VCaP (cell line): ENCODE measurements at regions not wholly inside any gene's neighbourhood (a gene's known extent, or its start where the extent isn't known, plus 50 kb on each side); places are given as distances from the start of the nearest gene placed in this dataset.

Experiments
- H3K27ac ChIP-seq: fragments of 450-650 bp; 2 replicates; pipeline ENCODE4 v1.5.1; 2017
- TF ChIP-seq, protein P1 (sequence below): fragments of 450-650 bp; conservative IDR thresholded peaks from 2 replicates; pipeline ENCODE4 v1.5.1; 2017; ENCODE audit warnings: mild to moderate bottlenecking, moderate library complexity

DNA sequence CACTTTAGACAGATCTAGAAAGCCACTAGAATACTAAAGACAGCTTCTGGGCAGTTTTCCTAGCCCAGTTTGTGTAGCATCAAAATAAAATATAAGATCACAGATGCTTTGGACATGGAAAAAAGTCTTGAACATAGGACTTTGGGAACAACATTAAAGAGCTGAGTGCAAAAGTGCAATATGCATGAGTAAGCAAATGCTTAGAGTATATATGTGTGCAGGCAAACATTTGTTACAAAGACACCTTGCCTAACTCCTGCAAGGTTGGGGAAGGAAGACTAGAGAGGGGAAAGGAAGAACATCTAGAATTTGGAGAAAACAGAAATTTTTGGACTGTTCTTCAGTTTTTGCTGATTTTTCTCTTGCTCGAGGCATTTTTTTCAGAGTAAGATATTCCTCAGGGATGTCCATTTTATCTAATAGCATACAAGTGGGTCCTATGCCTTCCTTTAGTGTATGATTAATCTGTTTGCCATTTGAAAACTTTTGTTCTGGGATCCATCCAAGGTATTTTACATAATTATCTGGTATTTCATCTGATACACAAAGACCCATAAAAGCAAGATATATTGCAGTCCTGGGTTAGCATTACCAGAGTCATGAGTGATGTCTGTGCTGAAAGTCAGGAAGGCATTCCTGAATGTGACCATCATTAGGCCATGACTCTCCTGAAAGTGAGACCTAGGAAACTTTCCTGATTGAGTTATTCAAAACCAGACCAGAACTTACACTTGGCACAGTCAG is 142.0 kb upstream of the RGMB start:
- no peak overlapping the region for H3K27ac ChIP-seq
- TF ChIP-seq, protein P1, sequence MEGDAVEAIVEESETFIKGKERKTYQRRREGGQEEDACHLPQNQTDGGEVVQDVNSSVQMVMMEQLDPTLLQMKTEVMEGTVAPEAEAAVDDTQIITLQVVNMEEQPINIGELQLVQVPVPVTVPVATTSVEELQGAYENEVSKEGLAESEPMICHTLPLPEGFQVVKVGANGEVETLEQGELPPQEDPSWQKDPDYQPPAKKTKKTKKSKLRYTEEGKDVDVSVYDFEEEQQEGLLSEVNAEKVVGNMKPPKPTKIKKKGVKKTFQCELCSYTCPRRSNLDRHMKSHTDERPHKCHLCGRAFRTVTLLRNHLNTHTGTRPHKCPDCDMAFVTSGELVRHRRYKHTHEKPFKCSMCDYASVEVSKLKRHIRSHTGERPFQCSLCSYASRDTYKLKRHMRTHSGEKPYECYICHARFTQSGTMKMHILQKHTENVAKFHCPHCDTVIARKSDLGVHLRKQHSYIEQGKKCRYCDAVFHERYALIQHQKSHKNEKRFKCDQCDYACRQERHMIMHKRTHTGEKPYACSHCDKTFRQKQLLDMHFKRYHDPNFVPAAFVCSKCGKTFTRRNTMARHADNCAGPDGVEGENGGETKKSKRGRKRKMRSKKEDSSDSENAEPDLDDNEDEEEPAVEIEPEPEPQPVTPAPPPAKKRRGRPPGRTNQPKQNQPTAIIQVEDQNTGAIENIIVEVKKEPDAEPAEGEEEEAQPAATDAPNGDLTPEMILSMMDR = no peak

DNA sequence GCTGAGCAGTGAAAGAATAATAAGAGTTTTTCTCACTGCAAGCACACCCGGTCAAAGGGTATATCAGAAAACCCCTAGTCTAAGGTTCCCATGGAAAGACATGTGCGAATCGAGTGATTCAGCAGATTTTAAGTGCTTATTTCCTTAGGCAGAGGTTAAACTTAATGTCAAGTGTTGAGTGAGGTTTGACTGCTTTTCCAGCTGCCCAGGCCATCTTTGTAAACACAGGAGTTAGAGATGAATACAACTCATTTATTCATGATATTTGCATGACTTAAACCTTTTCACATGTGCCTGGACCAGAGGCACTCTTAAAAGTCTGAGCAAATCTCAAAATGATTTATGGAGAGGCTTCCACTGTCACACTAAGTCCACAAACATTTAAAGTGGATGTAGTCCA is 137.8 kb upstream of the RGMB start:
- H3K27ac ChIP-seq = no peak overlapping the region

DNA sequence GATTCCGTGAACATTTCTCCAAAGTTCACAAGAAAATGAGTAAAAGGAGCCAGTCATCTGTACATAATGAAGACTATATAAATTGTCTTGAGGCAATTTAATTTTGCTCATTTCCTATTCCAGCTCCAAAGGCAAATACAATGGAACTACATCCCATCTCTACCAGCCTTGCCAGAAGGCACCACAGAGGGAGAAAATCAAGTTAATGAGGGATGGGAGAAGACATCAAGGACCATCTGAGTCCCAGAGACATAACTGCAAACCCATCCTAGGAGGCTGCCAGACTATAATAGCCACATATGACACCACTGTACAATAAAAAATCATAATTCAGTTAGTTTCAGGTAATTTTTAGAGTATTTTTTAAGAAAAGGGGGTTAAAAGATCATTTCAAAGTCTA is 136.3 kb upstream of the RGMB start:
- no peak overlapping the region for H3K27ac ChIP-seq
- TF ChIP-seq, protein P1 = no peak

More for the DNA sequence above, 137.8 kb upstream of the RGMB start:
- TF ChIP-seq, protein P1 = no peak

DNA sequence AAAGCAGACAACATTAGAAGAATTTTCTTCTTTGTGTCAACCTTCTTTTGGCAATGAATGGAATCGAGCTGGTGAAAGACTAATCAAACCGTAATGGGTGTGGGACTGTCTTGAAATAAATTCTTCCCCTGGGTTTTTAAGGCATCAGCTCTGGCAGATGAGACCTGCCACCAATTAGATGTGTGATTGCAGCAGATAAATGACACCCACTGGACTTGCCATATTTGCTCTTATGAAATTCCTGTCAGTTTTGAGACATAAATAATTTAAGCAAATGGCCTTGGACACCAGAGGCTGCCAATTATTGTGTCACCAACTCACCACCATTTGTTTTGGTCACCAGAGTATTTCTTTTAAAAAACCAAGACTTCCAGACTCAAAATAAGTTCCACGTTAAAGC is 135.9 kb upstream of the RGMB start:
- TF ChIP-seq, protein P1 = no peak
- no peak overlapping the region for H3K27ac ChIP-seq

DNA sequence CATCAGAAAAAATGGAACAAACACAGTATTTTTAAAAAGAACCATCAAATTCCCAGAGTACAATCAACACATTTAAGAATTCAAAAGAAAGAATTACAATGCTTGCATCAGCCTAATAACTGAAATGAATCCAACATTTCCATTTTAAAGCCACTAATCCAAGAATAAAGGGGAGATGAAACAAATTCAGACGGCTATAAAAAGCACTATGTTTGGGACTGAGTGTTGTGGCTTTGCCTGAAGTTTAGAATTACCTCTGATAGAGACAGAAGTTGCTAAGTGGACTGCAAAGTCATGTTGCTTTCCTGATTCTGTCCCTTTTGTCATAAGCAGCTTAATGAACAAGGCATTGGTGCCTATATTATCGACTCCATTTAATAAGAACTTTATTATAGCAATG is 135.4 kb upstream of the RGMB start:
- TF ChIP-seq, protein P1 = no peak
- no peak overlapping the region for H3K27ac ChIP-seq

DNA sequence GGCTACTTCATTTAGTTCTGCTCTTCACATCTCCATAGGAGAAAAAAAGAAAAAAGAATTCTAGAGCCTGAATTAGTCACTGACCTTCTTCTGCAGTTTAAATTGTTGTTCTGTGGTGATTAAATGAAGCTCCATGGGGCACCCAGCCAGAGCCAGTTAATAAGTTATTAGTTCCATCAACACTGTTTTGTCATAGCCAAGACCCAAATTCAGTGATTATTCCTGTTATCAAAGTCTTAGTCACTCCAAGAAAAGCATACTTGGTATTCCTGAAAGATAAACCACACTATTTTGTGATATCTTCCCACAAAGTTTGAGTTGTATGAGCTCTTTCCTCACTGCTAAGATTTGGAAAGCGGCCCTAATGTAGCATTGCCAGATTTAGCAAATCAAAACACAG is 134.8 kb upstream of the RGMB start:
- TF ChIP-seq, protein P1 = no peak

DNA sequence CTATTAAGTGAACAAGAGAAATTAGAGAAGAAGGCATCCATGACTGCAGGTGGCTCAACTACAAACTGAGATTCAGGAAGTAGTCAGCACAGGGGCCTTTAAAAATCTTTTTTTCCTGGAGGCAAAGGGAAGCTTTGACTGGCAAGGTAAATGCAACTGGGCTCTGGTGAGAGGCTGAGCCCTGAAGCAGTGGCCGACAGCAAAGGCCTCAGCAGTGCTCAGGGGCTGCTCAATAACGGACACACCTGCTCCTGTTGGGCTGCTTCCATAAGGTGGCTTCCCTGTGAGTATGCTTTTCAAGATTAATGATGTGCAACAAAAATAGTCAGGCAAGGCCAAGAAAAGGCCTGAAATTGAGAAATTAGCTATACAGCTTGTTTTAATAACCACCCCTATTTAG is 134.2 kb upstream of the RGMB start:
- TF ChIP-seq, protein P1 = no peak

More for the DNA sequence above, 134.8 kb upstream of the RGMB start:
- no peak overlapping the region for H3K27ac ChIP-seq

More for the DNA sequence above, 134.2 kb upstream of the RGMB start:
- no peak overlapping the region for H3K27ac ChIP-seq
